Upper lobe of left lung (tissue), 6 donors: ENCODE measurements at regions not wholly inside any gene's neighbourhood (a gene's known extent, or its start where the extent isn't known, plus 50 kb on each side); places are given as distances from the start of the nearest gene placed in this dataset.
A peak's percentile ranks its signal among the peaks of the same experiment; 100 is the strongest.

ENCODE experiments used
- ATAC-seq, 2 donors: fragments of 200-7000 bp; cut with Tn5 transposase; one replicate each; pipeline ENCODE4 v1.9.1; 2022; ENCODE audit warnings: mild to moderate bottlenecking in 2 of 2, moderate library complexity in 2 of 2; ENCODE audit not compliant: low FRiP score in 2 of 2
- DNase-seq, 2 donors: peaks; one replicate each; pipeline ENCODE4 v3.0.0-alpha.2; 2019 to 2020
- H3K27ac ChIP-seq, 4 donors: fragments of 200-600 bp; sonication (generic); one replicate each; pipeline ENCODE4 v1.5.1; 2016 to 2019
- H3K27me3 ChIP-seq, 4 donors: fragments of 200-600 bp; sonication (generic); one replicate each; pipeline ENCODE4 v1.5.1; 2017 to 2019
- H3K36me3 ChIP-seq, 4 donors: fragments of 200-600 bp; sonication (generic); one replicate each; pipeline ENCODE4 v1.5.1; 2016 to 2019
- H3K4me1 ChIP-seq, 4 donors: fragments of 200-600 bp; sonication (generic); one replicate each; pipeline ENCODE4 v1.5.1; 2018 to 2019
- H3K4me3 ChIP-seq, 4 donors: fragments of 200-600 bp; sonication (generic); one replicate each; pipeline ENCODE4 v1.5.1; 2017 to 2019; ENCODE audit warnings: mild to moderate bottlenecking in 2 of 4, moderate library complexity in 1 of 4
- H3K9me3 ChIP-seq, 4 donors: fragments of 200-600 bp; sonication (generic); one replicate each; pipeline ENCODE4 v1.5.1; 2018 to 2019
- EP300 ChIP-seq, 4 donors: sonication (generic); formaldehyde crosslinking; IDR thresholded peaks; one replicate each; pipeline ENCODE4 v1.5.1; 2017; ENCODE audit warnings: antibody characterized with exemption in 4 of 4, control low read depth in 2 of 4
- POLR2A ChIP-seq, 4 donors: fragments of 450-650 bp; IDR thresholded peaks; one replicate each; pipeline ENCODE4 v1.5.1; 2016 to 2017; ENCODE audit warnings: antibody characterized with exemption in 4 of 4, mild to moderate bottlenecking in 2 of 4
- POLR2AphosphoS5 ChIP-seq, 2 donors: sonication (generic); formaldehyde crosslinking; IDR thresholded peaks; one replicate each; pipeline ENCODE4 v1.5.1; 2017; ENCODE audit warnings: antibody characterized with exemption in 2 of 2
- WGBS, 2 donors: methylation state at CpG; one replicate each; pipeline ENCODE4 v1.1.5; 2017 to 2018; 5-methylcytosine and 5-hydroxymethylcytosine counted together
- TF ChIP-seq, protein P1 (sequence below), 6 experiments: fragments of 450-650 bp in 4 of 6; fragments of 200-600 bp in 2 of 6; sonication (generic) in 2 of 6; IDR thresholded peaks; one replicate each; pipeline ENCODE4 v1.5.1; 2016 to 2019; ENCODE audit warnings: antibody characterized with exemption in 6 of 6
- donor health status: DM: no; HTN: no; CAD: no; lungs with moderate emphysema.
- donor health status: DM: no; HTN: yes; CAD: no; lungs with severe emphysema.

DNA sequence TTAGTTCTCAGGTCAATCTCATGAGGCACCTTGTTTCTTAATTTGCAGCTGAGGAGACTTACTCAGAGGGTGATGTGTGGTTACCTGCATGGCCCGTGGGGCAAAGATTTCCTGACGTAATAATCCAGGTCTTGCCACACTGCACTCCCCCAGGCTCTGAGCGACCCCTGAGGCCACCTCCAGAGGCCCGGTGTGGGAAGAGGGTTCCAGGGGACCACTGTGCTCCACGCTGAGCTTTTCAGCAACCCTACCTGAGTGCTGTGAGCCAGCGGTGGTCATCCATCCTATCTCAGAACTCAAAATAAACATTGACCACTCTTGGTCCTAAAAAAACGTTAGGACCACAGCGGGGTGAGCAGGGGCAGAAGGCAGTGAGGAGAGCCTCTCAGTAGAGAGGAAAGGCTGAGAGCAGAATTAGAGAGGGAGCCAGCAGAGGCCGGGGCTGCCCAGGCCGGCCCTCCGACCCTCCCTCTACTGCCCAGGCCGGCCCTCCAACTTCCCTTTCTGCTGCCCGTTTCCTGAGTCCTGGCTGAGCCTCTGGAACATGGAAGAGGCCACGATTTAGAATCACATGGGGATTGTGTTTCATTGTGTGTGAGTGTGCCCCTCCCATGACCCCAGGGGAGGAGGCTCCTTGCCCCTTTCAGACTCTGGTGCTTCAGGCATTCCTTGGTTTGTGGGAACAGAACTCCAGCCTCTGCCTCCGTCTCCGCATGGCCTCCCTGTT is 188.2 kb upstream of the DIO3 start:
- no peaks in the 10 kb centered on the region for H3K4me1 ChIP-seq
- H3K4me3 ChIP-seq = no peak overlapping the region
- no peaks in the 10 kb centered on the region for H3K9me3 ChIP-seq
- TF ChIP-seq, protein P1, sequence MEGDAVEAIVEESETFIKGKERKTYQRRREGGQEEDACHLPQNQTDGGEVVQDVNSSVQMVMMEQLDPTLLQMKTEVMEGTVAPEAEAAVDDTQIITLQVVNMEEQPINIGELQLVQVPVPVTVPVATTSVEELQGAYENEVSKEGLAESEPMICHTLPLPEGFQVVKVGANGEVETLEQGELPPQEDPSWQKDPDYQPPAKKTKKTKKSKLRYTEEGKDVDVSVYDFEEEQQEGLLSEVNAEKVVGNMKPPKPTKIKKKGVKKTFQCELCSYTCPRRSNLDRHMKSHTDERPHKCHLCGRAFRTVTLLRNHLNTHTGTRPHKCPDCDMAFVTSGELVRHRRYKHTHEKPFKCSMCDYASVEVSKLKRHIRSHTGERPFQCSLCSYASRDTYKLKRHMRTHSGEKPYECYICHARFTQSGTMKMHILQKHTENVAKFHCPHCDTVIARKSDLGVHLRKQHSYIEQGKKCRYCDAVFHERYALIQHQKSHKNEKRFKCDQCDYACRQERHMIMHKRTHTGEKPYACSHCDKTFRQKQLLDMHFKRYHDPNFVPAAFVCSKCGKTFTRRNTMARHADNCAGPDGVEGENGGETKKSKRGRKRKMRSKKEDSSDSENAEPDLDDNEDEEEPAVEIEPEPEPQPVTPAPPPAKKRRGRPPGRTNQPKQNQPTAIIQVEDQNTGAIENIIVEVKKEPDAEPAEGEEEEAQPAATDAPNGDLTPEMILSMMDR (IDR thresholded peaks at IDR 0.05) = no peak
- TF ChIP-seq EP300 (IDR thresholded peaks at IDR 0.05) (no peak), POLR2A (IDR thresholded peaks at IDR 0.05) (no peak), POLR2AphosphoS5 (IDR thresholded peaks at IDR 0.05) (no peak)
- DNase-seq (no peak), ATAC-seq (no peak)
- H3K27me3 ChIP-seq = no peaks in the 10 kb centered on the region
- WGBS, 2 donors = 67% methylated on average over 14 to 16 of the region's 16 CpGs
- no peak overlapping the region for H3K27ac ChIP-seq
- H3K36me3 ChIP-seq = no peaks in the 10 kb centered on the region

DNA sequence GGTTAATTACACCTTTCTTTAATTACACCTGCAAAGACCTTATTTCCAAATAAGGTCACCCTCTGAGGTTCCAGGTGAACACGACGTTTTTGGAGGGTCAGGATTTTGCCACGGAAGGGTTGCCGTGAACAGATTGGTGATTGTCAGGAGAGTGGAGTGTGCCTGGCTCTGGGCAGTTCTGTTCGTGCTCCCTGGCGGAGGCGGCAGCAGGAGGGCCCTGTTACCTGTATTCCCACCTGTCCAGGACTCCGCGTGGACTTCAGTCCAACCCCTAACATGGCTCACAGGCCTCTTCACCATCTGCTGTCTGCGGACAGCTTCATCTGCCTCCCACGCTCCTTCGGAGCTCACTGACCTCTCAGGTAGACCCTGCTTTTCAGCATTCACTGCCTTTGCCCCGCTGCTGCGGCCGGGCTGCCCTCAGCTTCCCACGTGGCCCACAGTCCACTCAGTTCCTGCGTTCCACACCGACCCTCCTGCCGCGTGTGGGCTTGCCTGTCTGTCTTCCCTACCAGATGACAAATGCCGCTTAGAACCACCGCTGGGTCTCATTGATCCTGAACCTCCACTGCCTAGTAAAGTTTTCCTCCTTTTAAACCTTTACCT is 187.5 kb upstream of the DIO3 start:
- no peak overlapping the region for H3K27ac ChIP-seq
- H3K9me3 ChIP-seq = no peaks in the 10 kb centered on the region
- TF ChIP-seq POLR2AphosphoS5 (IDR thresholded peaks at IDR 0.05) (no peak), POLR2A (IDR thresholded peaks at IDR 0.05) (no peak)
- TF ChIP-seq, protein P1 (IDR thresholded peaks at IDR 0.05) = no peak
- 86% methylated on average over 22 of the region's 22 CpGs for WGBS, 2 donors
- no peaks in the 10 kb centered on the region for H3K27me3 ChIP-seq
- no peak overlapping the region for H3K4me3 ChIP-seq
- DNase-seq (peak in 1 of 2 donors; percentile 40), ATAC-seq (no peak)
- H3K4me1 ChIP-seq = no peaks in the 10 kb centered on the region
- no peaks in the 10 kb centered on the region for H3K36me3 ChIP-seq

DNA sequence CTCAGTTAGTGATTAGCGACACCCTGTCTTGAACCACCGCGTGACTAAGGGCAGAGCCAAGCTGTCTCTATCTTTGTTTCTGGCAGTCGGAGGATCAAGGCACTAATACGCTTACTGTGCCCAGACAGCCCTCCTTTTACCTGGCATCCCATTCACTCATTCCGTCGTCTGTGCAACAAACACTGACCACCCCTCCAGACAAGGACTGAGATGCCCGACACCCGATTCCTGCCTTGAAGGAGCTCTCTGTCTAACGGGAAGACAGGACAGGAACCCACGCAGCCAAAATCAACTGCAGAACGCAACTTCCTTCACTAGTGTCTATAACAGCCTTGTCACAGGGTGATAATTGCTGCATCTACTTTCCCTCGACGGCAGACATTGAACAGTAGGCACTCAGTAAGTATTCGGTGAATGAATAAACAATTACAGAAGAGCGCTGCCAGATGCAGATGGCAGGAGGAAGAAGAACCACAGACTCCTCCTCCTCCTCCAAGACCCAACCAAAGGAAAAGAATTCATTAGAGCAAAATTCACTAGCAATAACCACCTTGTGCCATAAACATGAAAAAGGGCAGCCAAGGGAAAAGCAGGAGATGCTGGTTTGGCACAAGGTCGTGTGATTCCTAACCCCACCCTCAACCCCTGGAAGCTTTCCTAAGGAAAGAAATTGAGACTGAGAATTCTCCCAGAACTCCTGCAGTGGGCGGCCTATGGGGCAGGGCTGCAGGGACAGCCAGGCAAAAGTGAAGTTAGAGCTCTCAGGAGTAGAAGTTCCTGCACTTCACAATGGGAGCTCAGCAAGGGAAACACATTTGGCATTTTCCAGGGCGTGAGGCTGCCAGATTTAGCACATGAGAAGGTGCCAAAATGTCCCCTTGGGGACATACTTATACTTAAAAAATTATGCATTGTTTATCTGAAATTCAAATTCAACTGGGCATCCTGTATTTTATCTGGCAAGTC is 186.6 kb upstream of the DIO3 start:
- Histone ChIP-seq H3K9me3 (no peaks in the 10 kb centered on the region), H3K27me3 (no peaks in the 10 kb centered on the region), H3K36me3 (no peaks in the 10 kb centered on the region), H3K4me3 (no peak overlapping the region), H3K27ac (no peak overlapping the region), H3K4me1 (no peaks in the 10 kb centered on the region)
- WGBS, 2 donors = 77 to 80% methylated on average over 19 of the region's 19 CpGs
- TF ChIP-seq POLR2A (IDR thresholded peaks at IDR 0.05) = no peak
- TF ChIP-seq POLR2AphosphoS5 (IDR thresholded peaks at IDR 0.05) = no peak
- TF ChIP-seq EP300 (IDR thresholded peaks at IDR 0.05) = no peak
- TF ChIP-seq, protein P1 (IDR thresholded peaks at IDR 0.05) = no peak
- ATAC-seq = no peak
- DNase-seq = no peak

DNA sequence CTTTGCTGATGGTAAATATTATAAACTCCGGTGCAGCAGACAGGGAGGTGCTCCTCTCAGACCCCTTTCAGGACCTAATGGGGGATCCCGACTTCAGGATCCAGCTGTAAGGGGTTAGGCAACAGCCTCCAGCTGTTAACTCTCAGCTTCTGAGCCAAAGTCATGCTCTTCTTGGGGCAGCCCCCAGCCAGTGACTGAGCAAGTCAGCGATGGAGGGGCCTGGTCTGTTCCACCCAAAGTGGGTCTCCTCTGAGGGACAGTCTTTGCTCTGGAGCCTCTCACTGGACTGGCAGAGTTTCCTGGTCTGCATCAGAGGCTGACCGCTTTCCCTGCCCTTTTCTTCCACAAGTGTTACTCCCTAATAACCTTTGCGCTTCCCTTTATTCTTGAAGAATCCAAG is 184.2 kb upstream of the DIO3 start:
- Histone ChIP-seq H3K27me3 (no peaks in the 10 kb centered on the region), H3K4me3 (no peak overlapping the region), H3K4me1 (no peaks in the 10 kb centered on the region), H3K27ac (no peak overlapping the region), H3K36me3 (no peaks in the 10 kb centered on the region), H3K9me3 (peaks cover 0 to 4% (median 0%) of the 10 kb centered on the region in 4 donors)
- 61 to 74% methylated on average over 4 to 5 of the region's 5 CpGs for WGBS, 2 donors
- TF ChIP-seq POLR2AphosphoS5 (IDR thresholded peaks at IDR 0.05) (no peak), POLR2A (IDR thresholded peaks at IDR 0.05) (no peak), EP300 (IDR thresholded peaks at IDR 0.05) (no peak)
- TF ChIP-seq, protein P1 (IDR thresholded peaks at IDR 0.05) = no peak
- peak in 1 of 2 donors; percentile 19 for ATAC-seq
- DNase-seq = no peak
